Fibroblast of villous mesenchyme (primary cell): ENCODE measurements at regions not wholly inside any gene's neighbourhood (a gene's known extent, or its start where the extent isn't known, plus 50 kb on each side); places are given as distances from the start of the nearest gene placed in this dataset.
"Not testable (repeated sequence)": the region's sequence is repeated elsewhere in the genome, so short reads cannot be mapped to it uniquely, and the experiment has no call there.

Experiments used
- DNase-seq: peaks from one replicate; pipeline ENCODE4 v3.0.0-alpha.2; 2010; ENCODE audit warnings: low read depth
- H3K4me3 ChIP-seq: 2 replicates; pipeline ENCODE4 v1.5.1; 2011; ENCODE audit warnings: low read depth, mild to moderate bottlenecking, low read length
- TF ChIP-seq, protein P1 (sequence below): IDR thresholded peaks from 2 replicates; pipeline ENCODE4 v1.5.1; 2012; ENCODE audit warnings: low read depth, mild to moderate bottlenecking, low read length; ENCODE audit not compliant: insufficient read depth

DNA sequence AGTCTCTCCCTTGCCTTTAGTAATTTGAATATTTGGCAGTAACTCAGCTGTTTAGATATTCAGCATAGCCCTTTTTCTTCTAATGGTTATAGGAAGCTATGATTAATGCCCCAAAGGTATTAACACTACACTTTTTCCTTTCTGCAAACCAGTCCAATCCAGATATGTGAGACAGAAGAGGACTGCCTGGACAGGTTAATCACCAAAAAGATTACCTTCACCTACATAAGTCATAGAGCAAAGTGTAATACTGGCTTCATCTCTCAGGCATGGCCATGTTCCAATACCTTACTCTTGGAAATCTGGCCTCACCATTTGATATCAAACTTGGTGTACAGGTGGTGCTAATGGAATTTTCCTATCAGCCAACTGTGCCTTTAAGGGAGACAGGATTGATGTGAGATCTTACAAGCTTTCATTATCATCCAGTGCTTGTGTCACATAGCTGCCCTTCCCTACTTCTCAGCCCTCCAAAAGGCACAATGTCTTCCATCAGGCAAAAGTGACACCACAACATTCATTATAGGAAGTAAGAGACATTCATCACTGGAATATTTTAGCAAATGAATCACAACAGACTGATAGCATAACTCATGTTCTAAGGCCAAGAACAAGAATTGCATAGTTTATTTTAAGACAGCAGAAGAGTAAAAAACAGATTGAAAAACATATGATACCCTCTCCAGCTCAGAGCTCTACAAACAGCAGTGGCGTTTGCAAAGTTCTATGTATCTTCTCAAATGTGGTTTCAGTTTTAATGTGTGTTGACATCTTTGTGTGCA is 91.2 kb upstream of the PAM start:
- TF ChIP-seq, protein P1, sequence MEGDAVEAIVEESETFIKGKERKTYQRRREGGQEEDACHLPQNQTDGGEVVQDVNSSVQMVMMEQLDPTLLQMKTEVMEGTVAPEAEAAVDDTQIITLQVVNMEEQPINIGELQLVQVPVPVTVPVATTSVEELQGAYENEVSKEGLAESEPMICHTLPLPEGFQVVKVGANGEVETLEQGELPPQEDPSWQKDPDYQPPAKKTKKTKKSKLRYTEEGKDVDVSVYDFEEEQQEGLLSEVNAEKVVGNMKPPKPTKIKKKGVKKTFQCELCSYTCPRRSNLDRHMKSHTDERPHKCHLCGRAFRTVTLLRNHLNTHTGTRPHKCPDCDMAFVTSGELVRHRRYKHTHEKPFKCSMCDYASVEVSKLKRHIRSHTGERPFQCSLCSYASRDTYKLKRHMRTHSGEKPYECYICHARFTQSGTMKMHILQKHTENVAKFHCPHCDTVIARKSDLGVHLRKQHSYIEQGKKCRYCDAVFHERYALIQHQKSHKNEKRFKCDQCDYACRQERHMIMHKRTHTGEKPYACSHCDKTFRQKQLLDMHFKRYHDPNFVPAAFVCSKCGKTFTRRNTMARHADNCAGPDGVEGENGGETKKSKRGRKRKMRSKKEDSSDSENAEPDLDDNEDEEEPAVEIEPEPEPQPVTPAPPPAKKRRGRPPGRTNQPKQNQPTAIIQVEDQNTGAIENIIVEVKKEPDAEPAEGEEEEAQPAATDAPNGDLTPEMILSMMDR, result no peak
- no peak overlapping the region for H3K4me3 ChIP-seq
- peak; percentile 30 for DNase-seq

DNA sequence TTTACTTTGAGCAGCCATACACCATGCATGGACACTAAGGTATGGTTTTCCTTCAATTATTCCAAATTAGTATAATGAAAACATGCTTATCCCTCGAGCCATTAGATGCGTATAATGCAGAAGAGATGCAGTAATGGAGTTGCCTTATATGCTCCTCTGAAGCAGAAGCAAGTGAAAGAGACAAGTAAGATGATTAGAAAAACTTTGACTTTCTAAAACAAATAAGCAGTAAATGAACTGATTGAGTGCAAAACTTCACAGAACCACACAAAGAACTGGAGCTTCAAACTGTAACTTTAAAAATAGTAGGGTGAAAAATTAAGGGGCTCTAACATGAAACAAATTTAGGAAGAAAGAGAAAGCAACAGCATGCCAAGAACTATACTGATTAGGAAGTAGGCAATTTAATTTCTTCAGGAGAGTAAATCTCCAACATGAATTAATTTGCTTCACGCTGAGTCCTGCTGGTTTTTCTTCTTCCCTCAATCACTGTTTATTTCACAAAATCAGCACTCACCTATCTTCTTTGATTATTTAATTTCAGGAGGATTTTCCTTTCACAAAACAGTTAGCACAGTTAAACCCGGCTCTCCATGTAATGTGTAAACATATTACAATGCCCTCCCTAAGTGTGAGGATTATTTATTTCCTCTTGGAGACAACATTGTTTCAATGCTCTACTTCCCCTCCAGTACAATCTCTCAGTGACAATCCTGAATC is 90.3 kb upstream of the PAM start:
- TF ChIP-seq, protein P1, result no peak
- H3K4me3 ChIP-seq, result no peak overlapping the region
- DNase-seq, result no peak

DNA sequence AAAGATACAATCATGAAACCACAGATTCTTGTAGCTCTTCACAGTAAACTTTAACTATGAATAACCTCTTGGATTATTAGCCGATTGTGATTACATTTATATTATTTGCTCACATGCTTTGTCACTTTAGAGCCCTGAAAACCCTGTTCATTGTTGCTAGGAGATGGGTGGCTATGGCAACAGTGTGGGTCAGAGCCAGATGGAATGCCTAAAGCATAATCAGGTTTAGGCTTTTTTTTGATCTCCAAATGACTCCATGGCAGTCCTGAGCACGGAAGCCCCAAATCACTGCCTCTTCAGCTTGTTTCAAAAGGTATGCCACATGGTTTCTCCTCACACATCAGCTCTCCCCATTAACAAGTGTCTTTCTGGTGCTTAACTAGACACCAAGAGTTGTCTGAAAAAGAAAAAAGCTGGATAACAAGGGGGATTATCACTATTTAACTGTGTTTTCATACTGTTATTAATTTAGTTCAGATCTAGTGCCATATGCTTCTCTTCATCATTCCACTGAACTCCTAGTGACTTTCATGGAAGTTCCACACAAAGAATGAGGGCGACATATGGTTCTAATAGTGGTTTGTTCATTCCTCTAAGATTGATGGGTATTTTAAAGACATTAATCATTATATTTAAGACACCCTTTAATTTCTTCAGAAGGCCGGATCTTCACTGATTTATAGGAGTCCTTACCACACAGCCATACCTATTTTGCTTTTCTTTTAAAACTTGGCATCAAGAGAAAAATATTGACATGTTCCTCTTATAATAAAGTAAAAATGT is 88.8 kb upstream of the PAM start:
- no peak for DNase-seq
- H3K4me3 ChIP-seq, result no peak overlapping the region
- TF ChIP-seq, protein P1, result no peak

DNA sequence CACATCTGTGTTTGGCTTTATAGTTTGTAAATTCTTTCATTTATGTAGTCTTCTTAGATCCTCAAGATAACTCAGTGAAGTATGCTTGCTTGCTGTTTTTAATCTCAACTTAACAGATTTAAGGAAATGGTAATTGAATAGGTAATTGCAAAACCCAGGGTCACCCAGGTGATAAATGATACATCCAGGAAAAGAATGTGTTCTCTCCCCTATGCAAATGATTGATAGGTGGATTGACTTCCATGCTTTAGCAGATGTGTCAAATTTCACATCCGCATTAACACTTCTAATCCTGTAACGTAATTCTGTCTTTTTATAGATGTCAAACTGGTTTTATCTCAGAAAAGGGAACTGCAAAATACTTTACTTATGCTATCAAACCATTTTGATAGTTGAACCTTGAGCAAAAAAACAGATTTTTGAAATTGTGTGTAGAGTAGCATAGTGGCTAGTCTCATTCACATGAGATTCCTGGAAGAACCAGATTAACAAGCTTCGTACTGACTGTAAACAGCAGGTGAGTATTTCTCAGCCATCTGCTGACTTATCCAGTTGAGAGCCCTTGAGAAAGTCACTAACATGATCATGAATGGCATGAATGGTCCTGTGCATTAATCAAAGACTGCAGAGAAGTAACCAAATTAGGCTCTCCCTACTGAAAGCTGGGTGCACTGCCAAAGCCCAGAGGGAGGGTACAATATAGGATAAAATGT is 86.7 kb upstream of the PAM start:
- TF ChIP-seq, protein P1, result no peak
- no peak overlapping the region for H3K4me3 ChIP-seq
- no peak for DNase-seq

DNA sequence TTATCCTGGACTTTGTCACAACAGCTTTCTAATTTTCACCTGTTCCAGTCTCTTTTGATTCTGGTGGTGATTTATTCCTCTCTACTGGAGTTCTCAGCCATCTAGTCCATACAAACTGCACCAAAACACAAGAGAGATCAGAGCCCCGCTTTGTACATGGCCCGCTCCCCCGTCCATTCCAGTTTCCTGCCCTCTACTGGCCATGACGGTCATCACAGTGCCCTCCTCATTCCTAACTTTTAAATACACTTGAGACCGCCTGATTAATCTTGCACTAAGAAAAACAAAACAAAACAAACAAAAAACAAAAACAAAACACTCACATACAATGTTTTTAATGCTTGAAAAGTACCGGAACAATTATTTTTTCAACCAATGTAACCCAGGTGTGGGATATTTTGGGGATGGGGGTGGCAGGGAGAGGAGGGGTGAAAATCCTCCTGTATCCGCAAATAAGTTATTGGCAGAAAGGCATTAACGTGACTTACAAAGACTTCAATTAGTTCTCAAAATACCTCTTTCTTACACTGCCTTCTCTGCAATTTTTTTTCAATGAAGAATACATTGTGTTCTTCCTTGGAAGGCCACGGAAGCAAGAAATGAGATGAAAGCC is 84.8 kb upstream of the PAM start:
- TF ChIP-seq, protein P1, result peak; percentile 79
- peak overlapping the region; percentile 60 for H3K4me3 ChIP-seq
- DNase-seq, result peak; percentile 36

DNA sequence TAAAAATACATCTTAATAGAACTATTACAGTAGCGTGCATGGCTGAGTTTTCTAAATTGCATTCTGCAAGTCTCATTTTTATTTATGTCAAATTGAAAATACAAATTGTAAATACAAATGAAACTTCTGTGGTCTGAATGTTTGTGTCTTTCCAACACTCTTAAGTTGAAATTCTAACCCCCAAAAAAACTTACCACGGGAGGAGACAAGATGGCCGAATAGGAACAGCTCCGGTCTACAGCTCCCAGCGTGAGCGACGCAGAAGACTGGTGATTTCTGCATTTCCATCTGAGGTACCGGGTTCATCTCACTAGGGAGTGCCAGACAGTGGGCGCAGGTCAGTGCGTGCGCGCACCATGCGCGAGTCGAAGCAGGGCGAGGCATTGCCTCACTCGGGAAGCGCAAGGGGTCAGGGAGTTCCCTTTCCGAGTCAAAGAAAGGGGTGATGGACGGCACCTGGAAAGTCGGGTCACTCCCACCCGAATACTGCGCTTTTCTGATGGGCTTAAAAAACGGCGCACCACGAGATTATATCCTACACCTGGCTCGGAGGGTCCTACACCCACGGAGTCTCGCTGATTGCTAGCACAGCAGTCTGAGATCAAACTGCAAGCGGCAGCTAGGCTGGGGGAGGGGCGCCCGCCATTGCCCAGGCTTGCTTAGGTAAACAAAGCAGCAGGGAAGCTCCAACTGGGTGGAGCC is 83.9 kb upstream of the PAM start:
- not testable (repeated sequence) for DNase-seq
- peak overlapping the region; percentile 60 for H3K4me3 ChIP-seq
